ENCODE measurements at regions not wholly inside any gene's neighbourhood (a gene's known extent, or its start where the extent isn't known, plus 50 kb on each side); places are given as distances from the start of the nearest gene placed in this dataset.

GRCh38 chr7:3243256-3243655 is 57.8 kb upstream of the SDK1 start:
- no peaks in the 10 kb centered on the region for H3K4me1 ChIP-seq (ENCODE audit: control extremely low read depth in 1 of 4, control insufficient read depth in 4 of 4, insufficient read depth in 4 of 4, low read length in 3 of 4)
- ChIA-PET POLR2A (no interaction called here), CTCF (no interaction called here)
- no peaks in the 10 kb centered on the region for H3K27me3 ChIP-seq (replicated peaks in 2 of 5; ENCODE audit: control insufficient read depth in 4 of 5, insufficient read depth in 5 of 5, low read length in 4 of 5)
- DNase-seq: no peak
- peaks cover 0 to 6% (median 0%) of the 10 kb centered on the region in 5 experiments for H3K9me3 ChIP-seq (ENCODE audit: control extremely low read depth in 1 of 5, control insufficient read depth in 4 of 5, insufficient read depth in 2 of 5, low read depth in 1 of 5, low read length in 4 of 5)
- H3K36me3 ChIP-seq (ENCODE audit: control insufficient read depth in 4 of 4, insufficient read depth in 4 of 4, low read length in 3 of 4): no peaks in the 10 kb centered on the region
- H3K27ac ChIP-seq (ENCODE audit: insufficient read depth in 1 of 2, low read depth in 1 of 2, low read length in 2 of 2, poor library complexity in 1 of 2, severe bottlenecking in 2 of 2): no peak overlapping the region
- WGBS (ENCODE audit: insufficient coverage): 100% methylated on average over 3 of the region's 5 CpGs
- no peak overlapping the region for H3K4me3 ChIP-seq (ENCODE audit: control insufficient read depth in 1 of 7, extremely low read depth in 1 of 7, insufficient read depth in 4 of 7, low read depth in 2 of 7, low read length in 6 of 7)

GRCh38 chr7:3243680-3244079 is 57.4 kb upstream of the SDK1 start:
- H3K27ac ChIP-seq (ENCODE audit: insufficient read depth in 1 of 2, low read depth in 1 of 2, low read length in 2 of 2, poor library complexity in 1 of 2, severe bottlenecking in 2 of 2): no peak overlapping the region
- no peaks in the 10 kb centered on the region for H3K36me3 ChIP-seq (ENCODE audit: control insufficient read depth in 4 of 4, insufficient read depth in 4 of 4, low read length in 3 of 4)
- no peak overlapping the region for H3K4me3 ChIP-seq (ENCODE audit: control insufficient read depth in 1 of 7, extremely low read depth in 1 of 7, insufficient read depth in 4 of 7, low read depth in 2 of 7, low read length in 6 of 7)
- ChIA-PET POLR2A (no interaction called here), CTCF (no interaction called here)
- no peaks in the 10 kb centered on the region for H3K27me3 ChIP-seq (replicated peaks in 2 of 5; ENCODE audit: control insufficient read depth in 4 of 5, insufficient read depth in 5 of 5, low read length in 4 of 5)
- no peaks in the 10 kb centered on the region for H3K4me1 ChIP-seq (ENCODE audit: control extremely low read depth in 1 of 4, control insufficient read depth in 4 of 4, insufficient read depth in 4 of 4, low read length in 3 of 4)
- peaks cover 0 to 6% (median 0%) of the 10 kb centered on the region in 5 experiments for H3K9me3 ChIP-seq (ENCODE audit: control extremely low read depth in 1 of 5, control insufficient read depth in 4 of 5, insufficient read depth in 2 of 5, low read depth in 1 of 5, low read length in 4 of 5)
- 97% methylated on average over 15 of the region's 15 CpGs for WGBS (ENCODE audit: insufficient coverage)
- no peak for DNase-seq

DNA sequence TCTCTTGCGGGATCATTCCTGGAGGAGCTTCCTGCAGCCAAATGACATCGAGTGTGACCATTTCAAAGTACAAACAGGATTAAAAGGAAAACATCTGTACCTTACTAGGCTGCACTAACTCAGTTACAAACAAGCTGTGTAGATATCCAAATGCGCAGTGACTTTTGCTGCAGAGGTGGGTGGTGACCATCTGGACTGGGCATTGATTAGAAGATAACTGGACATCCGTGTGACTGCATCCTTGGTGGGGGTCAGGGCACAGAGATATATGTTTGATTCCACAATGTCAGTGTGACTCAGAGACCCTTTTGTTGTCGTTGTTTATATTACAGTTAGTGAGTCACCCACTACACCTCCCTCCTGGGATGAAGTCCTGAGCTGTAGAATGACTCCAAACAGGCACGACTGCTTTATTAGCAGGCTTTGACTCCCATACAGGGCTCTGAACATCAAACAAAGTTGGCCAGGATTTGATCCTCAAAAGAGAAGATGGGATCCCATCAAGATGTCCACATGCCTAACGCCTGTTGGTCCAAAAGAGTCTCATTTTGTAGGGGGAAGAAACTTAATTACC is 56.7 kb upstream of the SDK1 start:
- Histone ChIP-seq H3K4me3 (ENCODE audit: control insufficient read depth in 1 of 7, extremely low read depth in 1 of 7, insufficient read depth in 4 of 7, low read depth in 2 of 7, low read length in 6 of 7) (no peak overlapping the region), H3K36me3 (ENCODE audit: control insufficient read depth in 4 of 4, insufficient read depth in 4 of 4, low read length in 3 of 4) (no peaks in the 10 kb centered on the region), H3K27me3 (replicated peaks in 2 of 5; ENCODE audit: control insufficient read depth in 4 of 5, insufficient read depth in 5 of 5, low read length in 4 of 5) (no peaks in the 10 kb centered on the region), H3K27ac (ENCODE audit: insufficient read depth in 1 of 2, low read depth in 1 of 2, low read length in 2 of 2, poor library complexity in 1 of 2, severe bottlenecking in 2 of 2) (no peak overlapping the region), H3K9me3 (ENCODE audit: control extremely low read depth in 1 of 5, control insufficient read depth in 4 of 5, insufficient read depth in 2 of 5, low read depth in 1 of 5, low read length in 4 of 5) (peaks cover 0 to 6% (median 0%) of the 10 kb centered on the region in 5 experiments), H3K4me1 (ENCODE audit: control extremely low read depth in 1 of 4, control insufficient read depth in 4 of 4, insufficient read depth in 4 of 4, low read length in 3 of 4) (no peaks in the 10 kb centered on the region)
- POLR2A ChIA-PET: no interaction called here
- 94% methylated on average over 4 of the region's 7 CpGs for WGBS (ENCODE audit: insufficient coverage)
- CTCF ChIA-PET: no interaction called here
- no peak for DNase-seq

DNA sequence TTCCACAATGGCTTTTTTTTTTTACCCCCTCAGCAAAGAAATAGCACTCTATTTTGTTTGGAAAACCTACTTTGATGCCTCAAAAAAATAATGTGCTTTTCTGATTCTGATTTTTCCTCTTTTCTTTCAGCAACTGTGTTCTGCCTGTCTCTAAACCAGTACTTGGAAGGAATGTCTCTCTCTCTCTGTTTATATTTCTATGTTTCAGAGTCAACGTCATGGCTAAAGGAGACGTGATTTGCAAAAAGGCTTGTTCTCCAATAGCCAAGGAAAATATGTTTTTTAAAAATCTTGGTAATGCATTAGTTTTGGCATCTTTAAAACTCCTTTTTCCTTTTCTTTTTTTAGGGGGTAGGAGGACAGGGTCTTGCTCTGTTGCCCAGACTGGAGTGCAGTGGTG is 56.0 kb upstream of the SDK1 start:
- CTCF ChIA-PET: no interaction called here
- Histone ChIP-seq H3K27me3 (replicated peaks in 2 of 5; ENCODE audit: control insufficient read depth in 4 of 5, insufficient read depth in 5 of 5, low read length in 4 of 5) (no peaks in the 10 kb centered on the region), H3K27ac (ENCODE audit: insufficient read depth in 1 of 2, low read depth in 1 of 2, low read length in 2 of 2, poor library complexity in 1 of 2, severe bottlenecking in 2 of 2) (no peak overlapping the region), H3K9me3 (ENCODE audit: control extremely low read depth in 1 of 5, control insufficient read depth in 4 of 5, insufficient read depth in 2 of 5, low read depth in 1 of 5, low read length in 4 of 5) (peaks cover 0 to 6% (median 0%) of the 10 kb centered on the region in 5 experiments), H3K36me3 (ENCODE audit: control insufficient read depth in 4 of 4, insufficient read depth in 4 of 4, low read length in 3 of 4) (no peaks in the 10 kb centered on the region), H3K4me1 (ENCODE audit: control extremely low read depth in 1 of 4, control insufficient read depth in 4 of 4, insufficient read depth in 4 of 4, low read length in 3 of 4) (no peaks in the 10 kb centered on the region), H3K4me3 (ENCODE audit: control insufficient read depth in 1 of 7, extremely low read depth in 1 of 7, insufficient read depth in 4 of 7, low read depth in 2 of 7, low read length in 6 of 7) (no peak overlapping the region)
- no peak for DNase-seq
- POLR2A ChIA-PET: no interaction called here
- no CpG with 5 or more reads among the region's 2 CpGs for WGBS (ENCODE audit: insufficient coverage)

GRCh38 chr7:3245721-3246120 is 55.3 kb upstream of the SDK1 start:
- ChIA-PET POLR2A (no interaction called here), CTCF (no interaction called here)
- H3K27me3 ChIP-seq (replicated peaks in 2 of 5; ENCODE audit: control insufficient read depth in 4 of 5, insufficient read depth in 5 of 5, low read length in 4 of 5): no peaks in the 10 kb centered on the region
- 95% methylated on average over 3 of the region's 3 CpGs for WGBS (ENCODE audit: insufficient coverage)
- no peaks in the 10 kb centered on the region for H3K4me1 ChIP-seq (ENCODE audit: control extremely low read depth in 1 of 4, control insufficient read depth in 4 of 4, insufficient read depth in 4 of 4, low read length in 3 of 4)
- no peak overlapping the region for H3K27ac ChIP-seq (ENCODE audit: insufficient read depth in 1 of 2, low read depth in 1 of 2, low read length in 2 of 2, poor library complexity in 1 of 2, severe bottlenecking in 2 of 2)
- H3K4me3 ChIP-seq (ENCODE audit: control insufficient read depth in 1 of 7, extremely low read depth in 1 of 7, insufficient read depth in 4 of 7, low read depth in 2 of 7, low read length in 6 of 7): no peak overlapping the region
- H3K9me3 ChIP-seq (ENCODE audit: control extremely low read depth in 1 of 5, control insufficient read depth in 4 of 5, insufficient read depth in 2 of 5, low read depth in 1 of 5, low read length in 4 of 5): peaks cover 0 to 6% (median 0%) of the 10 kb centered on the region in 5 experiments
- H3K36me3 ChIP-seq (ENCODE audit: control insufficient read depth in 4 of 4, insufficient read depth in 4 of 4, low read length in 3 of 4): no peaks in the 10 kb centered on the region
- no peak for DNase-seq

- POLR2A ChIA-PET: no interaction called here
- no peak for DNase-seq
- Histone ChIP-seq H3K27ac (ENCODE audit: insufficient read depth in 1 of 2, low read depth in 1 of 2, low read length in 2 of 2, poor library complexity in 1 of 2, severe bottlenecking in 2 of 2) (no peak overlapping the region), H3K4me3 (ENCODE audit: control insufficient read depth in 1 of 7, extremely low read depth in 1 of 7, insufficient read depth in 4 of 7, low read depth in 2 of 7, low read length in 6 of 7) (no peak overlapping the region), H3K9me3 (ENCODE audit: control extremely low read depth in 1 of 5, control insufficient read depth in 4 of 5, insufficient read depth in 2 of 5, low read depth in 1 of 5, low read length in 4 of 5) (peaks cover 0 to 6% (median 0%) of the 10 kb centered on the region in 5 experiments), H3K27me3 (replicated peaks in 2 of 5; ENCODE audit: control insufficient read depth in 4 of 5, insufficient read depth in 5 of 5, low read length in 4 of 5) (no peaks in the 10 kb centered on the region), H3K36me3 (ENCODE audit: control insufficient read depth in 4 of 4, insufficient read depth in 4 of 4, low read length in 3 of 4) (no peaks in the 10 kb centered on the region), H3K4me1 (ENCODE audit: control extremely low read depth in 1 of 4, control insufficient read depth in 4 of 4, insufficient read depth in 4 of 4, low read length in 3 of 4) (no peaks in the 10 kb centered on the region)
- 100% methylated on average over 3 of the region's 3 CpGs for WGBS (ENCODE audit: insufficient coverage)
- CTCF ChIA-PET: interaction anchor here (1.2 kb wide), 1 partner anchor 14 kb away, joined by 4 read pairs; no protein-coding TSS in a partner anchor
These were observed 54.9 kb upstream of the SDK1 start for GRCh38 chr7:3246127-3246526.

DNA sequence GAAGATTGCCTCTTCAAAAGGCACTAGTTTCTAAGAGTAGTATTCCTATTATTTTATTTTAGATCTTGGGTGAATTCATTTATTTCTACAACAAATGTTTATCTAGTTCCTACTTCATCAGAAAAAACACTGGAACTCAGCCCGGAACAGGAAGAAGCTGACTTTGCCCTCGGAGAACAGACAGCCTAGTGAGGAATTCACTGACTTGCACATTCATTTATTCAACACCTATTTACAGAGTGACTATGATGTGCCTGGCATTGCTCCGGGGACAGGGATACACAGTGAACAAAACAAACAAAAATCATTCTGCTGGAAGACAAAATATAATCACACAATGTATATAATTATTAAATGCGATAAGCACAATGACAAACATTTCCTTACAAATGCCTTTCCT is 54.4 kb upstream of the SDK1 start:
- no peak overlapping the region for H3K4me3 ChIP-seq (ENCODE audit: control insufficient read depth in 1 of 7, extremely low read depth in 1 of 7, insufficient read depth in 4 of 7, low read depth in 2 of 7, low read length in 6 of 7)
- ChIA-PET POLR2A (no interaction called here), CTCF (interaction anchor here (1.2 kb wide), 1 partner anchor 15 kb away, joined by 4 read pairs; no protein-coding TSS in a partner anchor)
- H3K36me3 ChIP-seq (ENCODE audit: control insufficient read depth in 4 of 4, insufficient read depth in 4 of 4, low read length in 3 of 4): no peaks in the 10 kb centered on the region
- no peaks in the 10 kb centered on the region for H3K4me1 ChIP-seq (ENCODE audit: control extremely low read depth in 1 of 4, control insufficient read depth in 4 of 4, insufficient read depth in 4 of 4, low read length in 3 of 4)
- H3K27me3 ChIP-seq (replicated peaks in 2 of 5; ENCODE audit: control insufficient read depth in 4 of 5, insufficient read depth in 5 of 5, low read length in 4 of 5): no peaks in the 10 kb centered on the region
- no peak for DNase-seq
- no peak overlapping the region for H3K27ac ChIP-seq (ENCODE audit: insufficient read depth in 1 of 2, low read depth in 1 of 2, low read length in 2 of 2, poor library complexity in 1 of 2, severe bottlenecking in 2 of 2)
- peaks cover 0 to 6% (median 0%) of the 10 kb centered on the region in 5 experiments for H3K9me3 ChIP-seq (ENCODE audit: control extremely low read depth in 1 of 5, control insufficient read depth in 4 of 5, insufficient read depth in 2 of 5, low read depth in 1 of 5, low read length in 4 of 5)
- WGBS (ENCODE audit: insufficient coverage): 90% methylated on average over 2 of the region's 4 CpGs
